ENCODE measurements at regions not wholly inside any gene's neighbourhood (a gene's known extent, or its start where the extent isn't known, plus 50 kb on each side); places are given as distances from the start of the nearest gene placed in this dataset.

GRCh38 chr10:124264271-124264670, 154.5 kb downstream of the OAT start:
- DNase-seq = no peak
- Histone ChIP-seq H3K4me1 (no peaks in the 10 kb centered on the region), H3K27me3 (no peaks in the 10 kb centered on the region), H3K27ac (no peak overlapping the region), H3K9me3 (no peaks in the 10 kb centered on the region), H3K36me3 (no peaks in the 10 kb centered on the region), H3K4me3 (no peak overlapping the region)
- no peak for TF ChIP-seq POLR2A (IDR thresholded peaks at IDR 0.05)
- TF ChIP-seq CTCF (IDR thresholded peaks at IDR 0.05) = no peak

GRCh38 chr10:124263726-124264125, 155.0 kb downstream of the OAT start:
- Histone ChIP-seq H3K4me3 (no peak overlapping the region), H3K36me3 (no peaks in the 10 kb centered on the region), H3K4me1 (no peaks in the 10 kb centered on the region), H3K27ac (no peak overlapping the region), H3K9me3 (no peaks in the 10 kb centered on the region), H3K27me3 (no peaks in the 10 kb centered on the region)
- DNase-seq = peak in 1 of 3 donors; percentile 27
- TF ChIP-seq POLR2A (IDR thresholded peaks at IDR 0.05) (no peak), CTCF (IDR thresholded peaks at IDR 0.05) (no peak)

GRCh38 chr10:124262971-124263370, 155.8 kb downstream of the OAT start:
- TF ChIP-seq CTCF (IDR thresholded peaks at IDR 0.05) (no peak), POLR2A (IDR thresholded peaks at IDR 0.05) (no peak)
- H3K4me3 ChIP-seq = no peak overlapping the region
- H3K27me3 ChIP-seq = no peaks in the 10 kb centered on the region
- DNase-seq = no peak
- H3K27ac ChIP-seq = no peak overlapping the region
- H3K36me3 ChIP-seq = no peaks in the 10 kb centered on the region
- no peaks in the 10 kb centered on the region for H3K4me1 ChIP-seq
- H3K9me3 ChIP-seq = no peaks in the 10 kb centered on the region

- Histone ChIP-seq H3K27ac (no peak overlapping the region), H3K9me3 (no peaks in the 10 kb centered on the region), H3K4me1 (no peaks in the 10 kb centered on the region), H3K36me3 (no peaks in the 10 kb centered on the region), H3K27me3 (no peaks in the 10 kb centered on the region), H3K4me3 (no peak overlapping the region)
- peak in 1 of 3 donors; percentile 57 for DNase-seq
- TF ChIP-seq POLR2A (IDR thresholded peaks at IDR 0.05) (no peak), CTCF (IDR thresholded peaks at IDR 0.05) (peak in 4 of 6 experiments; percentile 3 to 18 (median 11))
These were observed 156.4 kb downstream of the OAT start for GRCh38 chr10:124262234-124262865.

- Histone ChIP-seq H3K4me1 (no peaks in the 10 kb centered on the region), H3K27me3 (no peaks in the 10 kb centered on the region), H3K4me3 (no peak overlapping the region), H3K27ac (no peak overlapping the region), H3K9me3 (no peaks in the 10 kb centered on the region), H3K36me3 (no peaks in the 10 kb centered on the region)
- TF ChIP-seq POLR2A (IDR thresholded peaks at IDR 0.05) (no peak), CTCF (IDR thresholded peaks at IDR 0.05) (peak in 1 of 6 experiments; percentile 8)
- no peak for DNase-seq
These were observed 159.4 kb downstream of the OAT start for GRCh38 chr10:124259139-124259825.

Measured in Peyer's patch (tissue), 4 donors.